ENCODE measurements at regions not wholly inside any gene's neighbourhood (a gene's known extent, or its start where the extent isn't known, plus 50 kb on each side); places are given as distances from the start of the nearest gene placed in this dataset.

DNA sequence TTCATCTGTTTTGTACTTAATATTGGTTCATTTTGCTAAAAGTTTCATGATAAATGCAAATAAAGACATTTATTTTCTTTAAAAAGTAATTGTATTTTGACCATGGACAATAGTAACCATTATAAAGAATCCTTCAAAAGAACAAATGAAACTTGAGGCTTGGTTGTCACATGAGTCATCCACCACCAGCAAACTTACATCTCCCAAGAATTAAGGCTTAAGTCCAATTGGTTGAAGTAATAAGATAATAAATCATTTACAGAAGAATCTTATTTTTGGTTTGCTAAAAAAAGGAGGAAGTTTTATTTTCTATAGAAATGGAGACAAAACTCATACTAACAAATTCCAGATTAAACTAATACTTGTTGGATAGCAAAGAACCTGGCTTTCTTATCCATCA, 84.8 kb upstream of the KITLG start:
- no peaks in the 10 kb centered on the region for H3K27me3 ChIP-seq (ENCODE audit: low read depth)
- no peak for DNase-seq (ENCODE audit: low spot score in 2 of 2)
- H3K9me3 ChIP-seq: no peaks in the 10 kb centered on the region
- in situ Hi-C loops (cut with MboI; ENCODE audit: low sequenced_read_pairs): no loop called here
- peaks cover 9% of the 10 kb centered on the region for H3K4me1 ChIP-seq
- H3K4me3 ChIP-seq: no peak overlapping the region
- H3K36me3 ChIP-seq (replicated peaks): no peaks in the 10 kb centered on the region

DNA sequence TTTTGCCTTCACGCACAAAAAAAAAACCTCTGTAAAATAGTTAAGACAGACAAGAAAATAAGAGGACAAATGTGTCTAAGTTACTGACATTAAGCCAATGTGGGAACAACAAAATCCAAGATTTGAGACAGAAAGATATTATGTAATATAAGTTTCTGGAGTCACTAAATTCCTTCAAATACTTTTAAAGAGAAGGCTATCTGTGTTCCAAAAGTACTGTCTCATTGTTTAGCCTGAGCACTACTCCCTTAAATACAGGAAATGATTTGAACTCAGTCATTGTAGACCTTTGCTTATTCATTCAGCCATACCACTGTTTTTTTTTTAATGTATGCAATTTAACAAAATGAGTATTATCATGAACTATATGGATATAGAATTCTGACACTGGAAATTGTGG, 82.7 kb upstream of the KITLG start:
- no peak for DNase-seq (ENCODE audit: low spot score in 2 of 2)
- peaks cover 11% of the 10 kb centered on the region for H3K4me1 ChIP-seq
- in situ Hi-C loops (cut with MboI; ENCODE audit: low sequenced_read_pairs): no loop called here
- H3K4me3 ChIP-seq: no peak overlapping the region
- H3K9me3 ChIP-seq: no peaks in the 10 kb centered on the region
- no peaks in the 10 kb centered on the region for H3K36me3 ChIP-seq (replicated peaks)
- H3K27me3 ChIP-seq (ENCODE audit: low read depth): no peaks in the 10 kb centered on the region

DNA sequence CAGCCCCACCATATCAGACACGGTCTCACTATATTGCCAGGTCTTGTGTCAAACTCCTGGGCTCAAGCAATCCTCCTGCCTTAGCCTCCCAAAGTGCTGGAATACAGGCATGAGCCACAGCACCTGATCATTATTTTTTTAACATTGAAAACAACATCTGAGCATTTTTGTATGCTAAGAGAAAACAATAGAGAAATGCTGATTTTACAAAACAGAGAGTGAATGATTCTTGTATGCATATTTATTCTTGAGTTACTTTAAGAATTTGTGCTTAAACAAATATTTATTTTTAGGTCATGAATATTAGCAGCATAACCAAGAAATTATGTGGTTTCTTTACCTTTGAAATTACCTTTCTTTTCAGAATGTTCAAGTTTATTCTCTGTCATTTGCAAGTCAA, 81.8 kb upstream of the KITLG start:
- Histone ChIP-seq H3K4me3 (no peak overlapping the region), H3K36me3 (replicated peaks) (no peaks in the 10 kb centered on the region)
- in situ Hi-C loops (cut with MboI; ENCODE audit: low sequenced_read_pairs): no loop called here

DNA sequence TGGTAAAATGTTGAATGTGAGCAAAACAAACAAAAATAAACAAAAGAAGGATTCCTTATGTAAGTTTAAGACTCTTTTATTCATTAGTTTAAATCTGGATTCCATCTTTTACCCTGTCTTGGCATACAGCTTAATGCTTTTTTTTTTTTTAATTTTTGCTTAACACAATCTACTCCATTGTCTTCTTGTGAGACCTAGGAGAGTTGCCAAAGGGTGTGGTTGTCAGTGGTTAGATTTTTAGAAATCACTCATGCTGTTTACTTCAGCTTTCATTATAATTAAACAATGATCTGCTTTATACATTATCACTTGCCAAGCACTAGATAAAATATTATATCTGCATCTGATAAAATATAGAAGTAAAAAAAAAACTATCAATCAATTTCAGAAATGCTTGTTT, 77.7 kb upstream of the KITLG start:
- H3K4me3 ChIP-seq: no peak overlapping the region
- H3K27me3 ChIP-seq (ENCODE audit: low read depth): no peaks in the 10 kb centered on the region
- H3K9me3 ChIP-seq: no peaks in the 10 kb centered on the region
- peaks cover 4% of the 10 kb centered on the region for H3K4me1 ChIP-seq
- DNase-seq (ENCODE audit: low spot score in 2 of 2): no peak
- no peaks in the 10 kb centered on the region for H3K36me3 ChIP-seq (replicated peaks)
- in situ Hi-C loops (cut with MboI; ENCODE audit: low sequenced_read_pairs): no loop called here

More for the DNA sequence above, 81.8 kb upstream of the KITLG start:
- H3K27me3 ChIP-seq (ENCODE audit: low read depth): no peaks in the 10 kb centered on the region
- H3K4me1 ChIP-seq: peaks cover 11% of the 10 kb centered on the region
- no peaks in the 10 kb centered on the region for H3K9me3 ChIP-seq
- no peak for DNase-seq (ENCODE audit: low spot score in 2 of 2)

DNA sequence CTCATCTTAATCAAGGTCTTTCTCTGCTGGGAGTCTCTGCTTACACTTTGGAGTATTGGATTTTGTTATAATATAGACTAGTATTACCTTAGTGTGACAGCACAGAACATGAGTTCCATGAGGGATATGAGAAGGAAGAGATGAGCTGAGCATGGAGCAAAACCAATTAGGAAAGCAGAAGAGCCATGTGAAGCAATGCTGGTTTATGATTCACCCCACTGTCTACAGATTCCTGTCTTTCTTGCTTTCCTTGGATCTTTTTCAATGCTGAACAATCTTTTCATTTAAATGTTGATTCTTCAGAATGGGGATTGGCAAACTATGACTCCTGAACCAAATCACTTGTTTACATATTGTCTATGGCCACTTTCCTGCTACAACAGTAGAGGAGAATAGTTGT, 70.4 kb upstream of the KITLG start:
- Histone ChIP-seq H3K27me3 (ENCODE audit: low read depth) (no peaks in the 10 kb centered on the region), H3K9me3 (no peaks in the 10 kb centered on the region), H3K4me3 (no peak overlapping the region), H3K4me1 (no peaks in the 10 kb centered on the region), H3K36me3 (replicated peaks) (no peaks in the 10 kb centered on the region)
- no peak for DNase-seq (ENCODE audit: low spot score in 2 of 2)
- in situ Hi-C loops (cut with MboI; ENCODE audit: low sequenced_read_pairs): no loop called here

DNA sequence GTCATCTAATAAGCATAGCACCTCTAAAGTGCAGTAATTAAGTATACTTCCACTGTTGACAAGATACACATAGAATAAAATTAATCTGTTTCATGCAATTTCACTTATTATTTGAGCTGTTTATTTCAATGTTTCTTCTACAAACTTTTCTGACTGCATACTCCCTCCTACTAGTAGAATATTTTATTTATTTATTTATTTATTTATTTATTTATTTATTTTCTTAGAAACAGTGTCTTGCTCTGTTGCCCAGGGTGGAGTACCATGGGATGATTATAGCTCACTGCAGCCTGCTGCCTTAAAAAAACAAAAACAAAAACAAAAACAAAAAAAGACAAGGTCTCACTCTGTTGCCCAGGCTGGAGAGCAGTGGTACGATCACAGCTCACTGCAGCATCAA, 68.4 kb upstream of the KITLG start:
- Histone ChIP-seq H3K9me3 (no peaks in the 10 kb centered on the region), H3K36me3 (replicated peaks) (no peaks in the 10 kb centered on the region), H3K4me3 (no peak overlapping the region), H3K27me3 (ENCODE audit: low read depth) (no peaks in the 10 kb centered on the region), H3K4me1 (no peaks in the 10 kb centered on the region)
- no peak for DNase-seq (ENCODE audit: low spot score in 2 of 2)
- in situ Hi-C loops (cut with MboI; ENCODE audit: low sequenced_read_pairs): no loop called here

DNA sequence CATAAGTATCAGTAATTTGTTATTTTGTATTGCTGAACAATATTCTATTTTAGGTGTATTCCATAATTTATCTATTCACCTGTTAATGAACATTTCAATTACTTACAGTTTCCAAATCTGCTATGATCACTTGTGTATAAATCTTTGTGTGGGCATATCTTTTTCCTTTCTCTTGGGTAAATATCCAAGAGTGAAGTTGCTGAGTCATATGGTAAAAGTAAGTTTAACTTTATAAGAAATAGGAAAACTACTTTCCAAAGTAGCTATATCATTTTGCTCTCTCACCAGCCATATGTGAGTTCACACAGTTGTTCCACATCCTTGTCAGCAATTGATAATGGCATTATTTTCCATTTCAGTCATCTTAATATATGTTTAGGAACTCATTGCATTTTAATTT, 66.6 kb upstream of the KITLG start:
- DNase-seq (ENCODE audit: low spot score in 2 of 2): no peak
- Histone ChIP-seq H3K4me3 (no peak overlapping the region), H3K9me3 (no peaks in the 10 kb centered on the region), H3K27me3 (ENCODE audit: low read depth) (no peaks in the 10 kb centered on the region), H3K4me1 (no peaks in the 10 kb centered on the region), H3K36me3 (replicated peaks) (no peaks in the 10 kb centered on the region)
- in situ Hi-C loops (cut with MboI; ENCODE audit: low sequenced_read_pairs): no loop called here

DNA sequence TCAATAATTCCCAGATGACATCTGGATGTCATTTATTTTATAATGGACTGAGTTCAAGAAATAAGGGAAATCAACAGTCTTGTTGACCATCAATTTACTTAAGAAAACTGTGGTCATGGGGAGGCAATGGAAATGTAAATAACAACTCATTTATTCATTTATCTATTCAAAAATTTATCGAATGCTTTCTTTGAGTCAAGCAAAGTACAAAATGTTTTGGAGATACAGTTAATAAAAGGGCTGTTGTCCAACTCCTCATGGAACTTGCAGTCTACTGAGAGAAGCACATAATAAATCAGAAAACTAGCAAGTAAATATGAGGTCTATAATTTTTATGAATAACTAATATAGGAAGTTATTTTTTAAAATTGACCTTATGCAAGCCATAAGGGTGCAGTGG, 65.5 kb upstream of the KITLG start:
- no peak for DNase-seq (ENCODE audit: low spot score in 2 of 2)
- Histone ChIP-seq H3K4me3 (no peak overlapping the region), H3K36me3 (replicated peaks) (no peaks in the 10 kb centered on the region), H3K9me3 (no peaks in the 10 kb centered on the region), H3K27me3 (ENCODE audit: low read depth) (no peaks in the 10 kb centered on the region), H3K4me1 (peaks cover 2% of the 10 kb centered on the region; the same call in 1 of the 2 replicates)
- in situ Hi-C loops (cut with MboI; ENCODE audit: low sequenced_read_pairs): no loop called here

DNA sequence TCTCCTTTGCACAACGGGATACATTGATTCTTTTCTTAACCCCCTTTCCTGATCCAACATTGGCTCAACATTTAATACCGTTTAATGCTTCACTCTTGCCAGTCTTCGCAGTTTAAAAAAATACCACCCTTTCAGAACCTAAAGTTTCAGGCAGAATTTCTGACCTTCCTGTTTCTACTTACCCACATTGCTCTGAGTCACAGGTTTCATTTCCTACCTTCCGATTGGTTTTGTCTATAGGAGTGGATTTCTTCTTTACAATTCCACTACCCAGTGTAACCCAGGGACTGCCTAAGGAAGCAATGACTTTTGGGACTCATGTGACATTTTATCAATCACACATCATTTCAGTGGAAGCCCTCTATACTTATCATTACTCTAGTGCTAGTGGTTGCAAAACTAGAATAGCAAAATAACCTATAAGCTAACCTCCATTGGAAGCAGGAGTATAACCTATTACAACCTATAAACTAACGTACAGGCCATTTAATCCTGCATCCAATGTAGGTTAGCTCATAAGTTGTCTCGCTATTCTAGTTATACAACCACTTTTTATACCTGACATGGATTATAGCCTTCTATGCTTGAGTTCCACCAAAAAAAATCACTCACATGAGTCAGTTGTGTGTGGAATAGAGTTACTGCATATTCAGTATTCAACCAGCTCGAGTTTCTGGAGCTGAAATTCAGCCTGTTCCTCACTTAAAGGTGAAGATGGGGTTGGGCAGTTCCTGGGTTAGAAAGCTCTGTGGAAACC, 64.9 kb upstream of the KITLG start:
- Histone ChIP-seq H3K4me3 (no peak overlapping the region), H3K36me3 (replicated peaks) (no peaks in the 10 kb centered on the region), H3K9me3 (no peaks in the 10 kb centered on the region), H3K4me1 (peaks cover 2% of the 10 kb centered on the region; the same call in 1 of the 2 replicates), H3K27me3 (ENCODE audit: low read depth) (no peaks in the 10 kb centered on the region)
- in situ Hi-C loops (cut with MboI; ENCODE audit: low sequenced_read_pairs): no loop called here
- no peak for DNase-seq (ENCODE audit: low spot score in 2 of 2)

DNA sequence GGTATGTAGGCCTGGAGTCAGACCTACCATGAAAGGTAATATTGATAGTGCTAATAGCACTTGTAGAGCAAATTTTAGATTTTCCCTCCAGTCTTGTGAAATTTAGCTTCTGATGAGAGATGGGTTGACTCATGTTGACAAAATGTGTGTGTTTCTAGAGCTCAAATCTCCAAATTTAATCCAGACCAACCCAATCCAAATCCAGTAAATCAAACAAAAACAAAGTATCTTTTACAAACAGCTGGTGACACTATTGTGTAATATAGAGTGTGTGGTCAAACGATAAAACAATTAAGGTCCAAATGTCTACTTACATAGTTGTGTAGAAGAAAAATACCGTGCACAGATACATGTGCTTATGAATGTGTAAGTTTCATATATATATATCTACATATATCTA, 63.4 kb upstream of the KITLG start:
- H3K27me3 ChIP-seq (ENCODE audit: low read depth): no peaks in the 10 kb centered on the region
- no peak for DNase-seq (ENCODE audit: low spot score in 2 of 2)
- in situ Hi-C loops (cut with MboI; ENCODE audit: low sequenced_read_pairs): no loop called here

DNA sequence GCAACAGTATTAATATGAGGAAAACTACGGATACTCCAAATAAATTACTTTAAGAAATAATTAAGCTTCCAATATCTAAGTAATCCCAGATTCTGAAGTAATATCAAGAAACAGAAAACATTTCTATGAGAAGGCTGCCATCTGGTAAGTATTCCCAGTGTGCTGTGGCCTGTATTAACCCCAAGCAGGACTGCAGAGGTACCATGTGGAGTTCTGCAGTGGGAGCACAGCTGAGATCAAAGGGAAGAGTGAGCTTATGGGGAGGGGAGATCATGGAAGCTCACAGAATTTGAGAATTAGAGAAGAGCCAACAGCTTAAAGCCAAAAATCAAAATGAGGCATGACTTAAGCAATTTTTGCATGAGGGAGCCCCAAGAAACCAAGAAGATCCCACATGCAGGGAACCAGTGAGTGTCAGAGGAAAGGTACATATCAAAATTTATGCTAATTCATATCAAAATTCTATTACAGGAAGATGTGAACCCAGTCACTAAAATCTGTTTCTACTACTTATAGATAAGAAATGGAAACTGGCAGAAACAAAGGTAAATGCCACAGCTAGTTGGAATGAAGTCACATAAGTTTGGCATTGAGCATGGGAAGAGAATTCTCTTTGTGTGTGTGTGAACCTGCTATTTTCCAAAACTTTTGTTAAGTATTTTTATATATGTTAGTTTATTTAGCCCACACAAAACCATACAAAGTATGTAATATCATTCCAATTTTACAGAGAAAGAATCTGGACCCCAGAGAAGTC, 62.6 kb upstream of the KITLG start:
- Histone ChIP-seq H3K27me3 (ENCODE audit: low read depth) (no peaks in the 10 kb centered on the region), H3K4me3 (no peak overlapping the region), H3K4me1 (peaks cover 13% of the 10 kb centered on the region), H3K9me3 (no peaks in the 10 kb centered on the region), H3K36me3 (replicated peaks) (no peaks in the 10 kb centered on the region)
- in situ Hi-C loops (cut with MboI; ENCODE audit: low sequenced_read_pairs): no loop called here
- no peak for DNase-seq (ENCODE audit: low spot score in 2 of 2)

More for the DNA sequence above, 63.4 kb upstream of the KITLG start:
- H3K4me1 ChIP-seq: peaks cover 6% of the 10 kb centered on the region
- no peaks in the 10 kb centered on the region for H3K9me3 ChIP-seq
- H3K4me3 ChIP-seq: no peak overlapping the region
- H3K36me3 ChIP-seq (replicated peaks): no peaks in the 10 kb centered on the region

DNA sequence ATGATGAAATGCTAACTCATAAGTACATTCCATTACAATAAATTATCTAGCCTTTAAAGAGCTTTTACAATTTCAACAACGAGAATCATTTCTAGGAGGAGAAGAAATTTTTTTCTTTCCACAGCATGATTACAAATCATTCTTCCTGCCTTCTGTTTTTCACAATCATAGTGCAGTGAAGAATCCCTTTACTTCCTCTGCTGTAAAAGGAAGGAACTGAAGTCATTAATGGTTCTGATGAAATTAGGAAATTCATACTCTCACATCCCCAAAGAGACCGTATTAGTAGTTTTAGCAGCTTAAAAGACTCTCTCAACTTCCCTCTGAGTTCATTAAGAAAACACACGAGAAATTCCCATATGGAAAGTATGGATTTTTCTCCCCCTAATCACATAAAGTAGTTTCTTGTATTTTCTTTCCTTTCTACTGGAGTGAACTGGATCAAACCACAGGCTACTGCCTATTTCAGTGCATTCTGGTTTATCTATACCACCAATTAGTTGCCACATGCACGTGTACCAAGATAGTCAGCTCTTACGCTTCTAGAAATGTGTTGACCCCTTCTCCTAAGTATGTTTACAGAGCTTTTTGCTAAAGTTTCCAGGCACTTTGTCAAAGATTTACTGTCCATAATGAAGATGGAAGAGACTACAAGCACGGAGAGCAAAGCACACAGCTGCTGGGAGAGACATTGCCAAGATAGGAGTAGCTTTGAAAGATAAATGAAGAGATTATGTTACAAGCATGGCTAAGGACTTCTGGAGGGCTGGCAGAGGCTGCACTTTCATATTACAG, 58.9 kb upstream of the KITLG start:
- H3K27me3 ChIP-seq (ENCODE audit: low read depth): no peaks in the 10 kb centered on the region
- peaks cover 13% of the 10 kb centered on the region for H3K4me1 ChIP-seq
- H3K4me3 ChIP-seq: no peak overlapping the region
- no peak for DNase-seq (ENCODE audit: low spot score in 2 of 2)
- in situ Hi-C loops (cut with MboI; ENCODE audit: low sequenced_read_pairs): no loop called here
- H3K9me3 ChIP-seq: no peaks in the 10 kb centered on the region
- no peaks in the 10 kb centered on the region for H3K36me3 ChIP-seq (replicated peaks)

DNA sequence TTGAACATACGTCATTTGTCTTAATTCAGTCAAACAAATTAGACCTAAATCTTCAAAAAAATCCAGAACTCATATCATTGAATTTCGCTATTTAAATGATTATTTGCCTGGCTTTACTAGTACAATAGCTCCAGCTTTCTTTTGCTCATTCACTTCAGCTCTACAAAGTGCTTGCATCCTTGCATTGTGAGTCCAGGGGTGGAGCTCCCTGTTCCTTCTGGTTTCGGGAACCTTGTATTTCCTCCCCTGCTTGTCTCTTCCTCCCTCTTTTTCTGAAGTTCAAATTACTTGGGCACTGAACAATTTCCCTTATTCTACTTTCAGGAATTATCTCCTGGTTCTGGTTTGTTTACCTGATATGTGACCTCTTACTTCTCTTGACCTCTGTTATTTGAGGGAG, 58.1 kb upstream of the KITLG start:
- H3K4me3 ChIP-seq: no peak overlapping the region
- no peaks in the 10 kb centered on the region for H3K9me3 ChIP-seq
- H3K36me3 ChIP-seq (replicated peaks): no peaks in the 10 kb centered on the region
- no peaks in the 10 kb centered on the region for H3K27me3 ChIP-seq (ENCODE audit: low read depth)
- peaks cover 13% of the 10 kb centered on the region for H3K4me1 ChIP-seq
- in situ Hi-C loops (cut with MboI; ENCODE audit: low sequenced_read_pairs): no loop called here
- DNase-seq (ENCODE audit: low spot score in 2 of 2): peak; percentile 14 to 19

DNA sequence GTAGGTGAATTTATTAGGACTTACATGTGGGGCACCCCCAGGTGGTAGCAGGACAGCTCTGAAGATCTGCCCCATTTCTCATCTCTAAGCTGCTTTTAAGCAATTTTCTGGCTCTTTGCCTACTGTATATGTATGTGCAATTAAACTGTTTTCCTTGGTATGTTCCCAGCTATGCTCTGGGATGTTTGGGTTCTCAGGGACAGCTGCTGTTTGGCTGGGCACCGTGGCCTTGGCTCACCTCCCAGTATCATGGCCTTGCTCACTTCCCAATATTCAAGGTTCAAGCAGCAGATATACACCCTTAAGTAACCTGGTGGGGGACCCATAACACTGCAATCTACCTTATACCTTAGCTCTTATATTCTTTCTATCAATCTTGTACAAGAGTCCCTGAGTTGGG, 53.7 kb upstream of the KITLG start:
- Histone ChIP-seq H3K4me1 (peaks cover 11% of the 10 kb centered on the region), H3K36me3 (replicated peaks) (no peaks in the 10 kb centered on the region), H3K4me3 (no peak overlapping the region), H3K9me3 (no peaks in the 10 kb centered on the region), H3K27me3 (ENCODE audit: low read depth) (no peaks in the 10 kb centered on the region)
- in situ Hi-C loops (cut with MboI; ENCODE audit: low sequenced_read_pairs): no loop called here
- no peak for DNase-seq (ENCODE audit: low spot score in 2 of 2)

Measured in HAP-1 (cell line).